H1 (cell line): ENCODE measurements at regions not wholly inside any gene's neighbourhood (a gene's known extent, or its start where the extent isn't known, plus 50 kb on each side); places are given as distances from the start of the nearest gene placed in this dataset.

Source experiments
- ATF2 ChIP-seq: IDR thresholded peaks from 2 replicates; pipeline ENCODE4 v1.6.1; 2012; ENCODE audit warnings: low read length, inconsistent platforms
- CHD1 ChIP-seq: IDR thresholded peaks from 2 replicates; pipeline ENCODE4 v1.6.1; 2012; ENCODE audit warnings: low read depth, low read length, improper control_type of control experiment
- GTF2F1 ChIP-seq: IDR thresholded peaks from 2 replicates; pipeline ENCODE4 v1.6.1; 2012; ENCODE audit warnings: low read depth, low read length, improper control_type of control experiment, borderline replicate concordance
- TCF12 ChIP-seq: IDR thresholded peaks from 2 replicates; pipeline ENCODE4 v1.6.1; 2011; ENCODE audit warnings: low read depth, mild to moderate bottlenecking, low read length

DNA sequence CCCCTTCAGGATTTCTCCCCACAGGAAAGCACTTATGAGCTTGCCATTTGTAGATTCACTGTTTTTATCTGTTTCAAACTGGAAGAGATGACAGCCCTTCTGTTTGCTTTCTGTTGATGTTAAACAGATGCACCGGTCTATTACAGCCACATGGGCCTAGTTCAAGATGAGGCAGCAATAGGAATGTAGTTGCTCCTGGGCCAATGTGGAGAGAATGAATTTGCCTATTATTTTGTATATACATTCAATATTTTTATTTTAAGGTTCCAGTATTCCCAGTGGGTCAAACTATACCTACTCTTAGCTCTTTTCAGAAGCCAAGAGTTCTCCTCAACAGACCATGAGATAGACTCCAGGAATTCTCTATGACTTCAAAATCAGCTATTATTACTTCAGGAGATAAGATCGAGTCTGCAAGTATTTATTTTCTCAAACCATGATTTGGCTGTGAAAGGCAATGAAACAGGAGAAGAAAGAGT lies 461.6 kb downstream of the RASEF start (continued):
- TF ChIP-seq ATF2: no peak
- no peak for TF ChIP-seq GTF2F1
- TF ChIP-seq CHD1: no peak
- TF ChIP-seq TCF12: no peak
